ENCODE measurements at regions not wholly inside any gene's neighbourhood (a gene's known extent, or its start where the extent isn't known, plus 50 kb on each side); places are given as distances from the start of the nearest gene placed in this dataset.

DNA sequence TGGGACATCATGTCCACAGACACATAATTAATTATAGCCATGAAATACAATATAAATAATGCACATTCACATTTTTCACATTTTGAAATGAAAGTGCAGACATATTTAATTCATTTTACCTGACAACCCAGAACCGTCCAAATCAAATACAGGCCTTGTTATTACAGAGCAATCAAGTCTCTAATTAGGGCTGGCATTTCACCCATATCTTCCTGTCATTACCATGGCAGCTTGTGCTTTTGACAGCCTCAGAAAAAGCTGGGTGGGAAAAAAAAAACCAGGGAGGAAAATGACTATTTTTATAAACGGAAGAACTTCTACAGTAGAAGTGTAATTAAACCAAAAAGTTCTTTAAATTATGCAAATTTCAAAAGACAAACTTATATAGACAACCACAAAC is 436.4 kb downstream of the FBXO15 start:
- Histone ChIP-seq H3K9ac (ENCODE audit: low read depth, low read length, poor library complexity, severe bottlenecking) (no peak overlapping the region), H3K36me3 (ENCODE audit: insufficient read depth, low read length) (no peaks in the 10 kb centered on the region), H3K4me2 (ENCODE audit: low read depth, low read length, poor library complexity, severe bottlenecking) (no peak overlapping the region), H3K4me1 (ENCODE audit: insufficient read depth, low read length, poor library complexity, severe bottlenecking) (no peaks in the 10 kb centered on the region), H3F3A (ENCODE audit: low read depth) (no peaks in the 10 kb centered on the region), H2AFZ (ENCODE audit: low read length) (no peak overlapping the region), H3K79me2 (ENCODE audit: insufficient read depth, low read length) (no peaks in the 10 kb centered on the region), H4K20me1 (ENCODE audit: insufficient read depth, low read length, poor library complexity, severe bottlenecking) (no peaks in the 10 kb centered on the region), H3K9me2 (replicated peaks; ENCODE audit: low read depth, low read length) (no peaks in the 10 kb centered on the region), H3K9me3 (ENCODE audit: insufficient read depth, low read depth, low read length) (no peaks in the 10 kb centered on the region), H3K4me3 (ENCODE audit: low read length, poor library complexity, severe bottlenecking) (no peak overlapping the region), H3K27me3 (ENCODE audit: insufficient read depth, low read length, poor library complexity, severe bottlenecking) (no peaks in the 10 kb centered on the region)
- TF ChIP-seq, protein P1, sequence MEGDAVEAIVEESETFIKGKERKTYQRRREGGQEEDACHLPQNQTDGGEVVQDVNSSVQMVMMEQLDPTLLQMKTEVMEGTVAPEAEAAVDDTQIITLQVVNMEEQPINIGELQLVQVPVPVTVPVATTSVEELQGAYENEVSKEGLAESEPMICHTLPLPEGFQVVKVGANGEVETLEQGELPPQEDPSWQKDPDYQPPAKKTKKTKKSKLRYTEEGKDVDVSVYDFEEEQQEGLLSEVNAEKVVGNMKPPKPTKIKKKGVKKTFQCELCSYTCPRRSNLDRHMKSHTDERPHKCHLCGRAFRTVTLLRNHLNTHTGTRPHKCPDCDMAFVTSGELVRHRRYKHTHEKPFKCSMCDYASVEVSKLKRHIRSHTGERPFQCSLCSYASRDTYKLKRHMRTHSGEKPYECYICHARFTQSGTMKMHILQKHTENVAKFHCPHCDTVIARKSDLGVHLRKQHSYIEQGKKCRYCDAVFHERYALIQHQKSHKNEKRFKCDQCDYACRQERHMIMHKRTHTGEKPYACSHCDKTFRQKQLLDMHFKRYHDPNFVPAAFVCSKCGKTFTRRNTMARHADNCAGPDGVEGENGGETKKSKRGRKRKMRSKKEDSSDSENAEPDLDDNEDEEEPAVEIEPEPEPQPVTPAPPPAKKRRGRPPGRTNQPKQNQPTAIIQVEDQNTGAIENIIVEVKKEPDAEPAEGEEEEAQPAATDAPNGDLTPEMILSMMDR (conservative IDR thresholded peaks at IDR 0.05; ENCODE audit: low read length) = no peak
- TF ChIP-seq EZH2phosphoT487 (IDR thresholded peaks at IDR 0.05; ENCODE audit: borderline replicate concordance) = no peak

DNA sequence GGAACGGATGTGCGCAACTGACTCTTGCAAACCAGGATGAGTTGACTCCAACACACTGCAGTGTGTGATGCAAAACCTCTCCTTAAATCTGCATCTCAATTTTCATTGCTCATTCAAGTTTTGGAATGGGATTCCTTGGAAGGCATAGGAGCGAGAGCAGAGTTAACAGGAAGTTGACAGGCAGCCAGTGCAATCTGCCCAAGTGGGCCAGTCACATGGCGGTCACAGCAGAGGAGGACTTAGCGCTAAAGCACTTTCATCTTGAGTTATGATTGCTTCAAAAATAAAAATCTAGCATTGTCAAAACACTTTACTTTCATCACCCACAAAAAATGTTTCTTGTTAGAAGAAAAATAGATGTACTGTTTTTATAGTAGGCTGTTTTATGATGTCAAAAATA is 439.0 kb downstream of the FBXO15 start:
- Histone ChIP-seq H4K20me1 (ENCODE audit: insufficient read depth, low read length, poor library complexity, severe bottlenecking) (no peaks in the 10 kb centered on the region), H3K4me1 (ENCODE audit: insufficient read depth, low read length, poor library complexity, severe bottlenecking) (no peaks in the 10 kb centered on the region), H3K36me3 (ENCODE audit: insufficient read depth, low read length) (no peaks in the 10 kb centered on the region), H3K9me2 (replicated peaks; ENCODE audit: low read depth, low read length) (no peaks in the 10 kb centered on the region), H3K9me3 (ENCODE audit: insufficient read depth, low read depth, low read length) (no peaks in the 10 kb centered on the region), H3K4me2 (ENCODE audit: low read depth, low read length, poor library complexity, severe bottlenecking) (no peak overlapping the region), H3K79me2 (ENCODE audit: insufficient read depth, low read length) (no peaks in the 10 kb centered on the region), H3K4me3 (ENCODE audit: low read length, poor library complexity, severe bottlenecking) (no peak overlapping the region), H3F3A (ENCODE audit: low read depth) (no peaks in the 10 kb centered on the region), H2AFZ (ENCODE audit: low read length) (no peak overlapping the region), H3K27me3 (ENCODE audit: insufficient read depth, low read length, poor library complexity, severe bottlenecking) (no peaks in the 10 kb centered on the region), H3K9ac (ENCODE audit: low read depth, low read length, poor library complexity, severe bottlenecking) (no peak overlapping the region)
- TF ChIP-seq EZH2phosphoT487 (IDR thresholded peaks at IDR 0.05; ENCODE audit: borderline replicate concordance) = no peak
- TF ChIP-seq, protein P1 (conservative IDR thresholded peaks at IDR 0.05; ENCODE audit: low read length) = no peak

GRCh38 chr18:73707035-73707434 is 440.6 kb downstream of the FBXO15 start:
- no peaks in the 10 kb centered on the region for H3K9me2 ChIP-seq (replicated peaks; ENCODE audit: low read depth, low read length)
- H3K9me3 ChIP-seq (ENCODE audit: insufficient read depth, low read depth, low read length) = no peaks in the 10 kb centered on the region
- H4K20me1 ChIP-seq (ENCODE audit: insufficient read depth, low read length, poor library complexity, severe bottlenecking) = no peaks in the 10 kb centered on the region
- no peak overlapping the region for H3K4me3 ChIP-seq (ENCODE audit: low read length, poor library complexity, severe bottlenecking)
- H3K4me2 ChIP-seq (ENCODE audit: low read depth, low read length, poor library complexity, severe bottlenecking) = no peak overlapping the region
- H2AFZ ChIP-seq (ENCODE audit: low read length) = no peak overlapping the region
- H3K36me3 ChIP-seq (ENCODE audit: insufficient read depth, low read length) = no peaks in the 10 kb centered on the region
- no peak overlapping the region for H3K9ac ChIP-seq (ENCODE audit: low read depth, low read length, poor library complexity, severe bottlenecking)
- peaks cover 3% of the 10 kb centered on the region for H3K4me1 ChIP-seq (ENCODE audit: insufficient read depth, low read length, poor library complexity, severe bottlenecking)
- no peaks in the 10 kb centered on the region for H3F3A ChIP-seq (ENCODE audit: low read depth)
- TF ChIP-seq, protein P1 (conservative IDR thresholded peaks at IDR 0.05; ENCODE audit: low read length) = no peak
- TF ChIP-seq EZH2phosphoT487 (IDR thresholded peaks at IDR 0.05; ENCODE audit: borderline replicate concordance) = no peak
- no peaks in the 10 kb centered on the region for H3K27me3 ChIP-seq (ENCODE audit: insufficient read depth, low read length, poor library complexity, severe bottlenecking)
- H3K79me2 ChIP-seq (ENCODE audit: insufficient read depth, low read length) = no peaks in the 10 kb centered on the region

Data from Loucy (cell line).